LNCaP clone FGC (cell line): ENCODE measurements at regions not wholly inside any gene's neighbourhood (a gene's known extent, or its start where the extent isn't known, plus 50 kb on each side); places are given as distances from the start of the nearest gene placed in this dataset.
A peak's percentile ranks its signal among the peaks of the same experiment; 100 is the strongest.

Experiments used
- DNase-seq: peaks from one replicate; pipeline ENCODE4 v3.0.0-alpha.2; 2011; ENCODE audit warnings: low read depth
- H3K4me3 ChIP-seq: 2 replicates; pipeline ENCODE4 v1.5.1; 2011; ENCODE audit warnings: mild to moderate bottlenecking, low read depth, low read length, control low read depth
- CTCF ChIP-seq: IDR thresholded peaks from 2 replicates; pipeline ENCODE4 v1.5.1; 2012; ENCODE audit warnings: mild to moderate bottlenecking; ENCODE audit not compliant: control insufficient read depth, insufficient read depth; ENCODE audit errors: extremely low read depth

- no peak for DNase-seq
- no peak for TF ChIP-seq CTCF
- H3K4me3 ChIP-seq: no peak overlapping the region
Measured at GRCh38 chr1:8082945-8083344, 56.8 kb upstream of the ERRFI1 start.

GRCh38 chr1:8078176-8078671 lies 52.1 kb upstream of the ERRFI1 start:
- no peak for DNase-seq
- TF ChIP-seq CTCF: no peak
- no peak overlapping the region for H3K4me3 ChIP-seq

- no peak for TF ChIP-seq CTCF
- DNase-seq: no peak
- H3K4me3 ChIP-seq: no peak overlapping the region
Measured at GRCh38 chr1:8077602-8078001, 51.5 kb upstream of the ERRFI1 start.

GRCh38 chr1:8077120-8077573 lies 51.0 kb upstream of the ERRFI1 start:
- H3K4me3 ChIP-seq: no peak overlapping the region
- DNase-seq: peak; percentile 40
- TF ChIP-seq CTCF: no peak

- TF ChIP-seq CTCF: no peak
- no peak overlapping the region for H3K4me3 ChIP-seq
- no peak for DNase-seq
Measured at GRCh38 chr1:8076176-8076575, 50.1 kb upstream of the ERRFI1 start.
